GM19467 (cell line): ENCODE measurements at regions not wholly inside any gene's neighbourhood (a gene's known extent, or its start where the extent isn't known, plus 50 kb on each side); places are given as distances from the start of the nearest gene placed in this dataset.
"Not testable (repeated sequence)": the region's sequence is repeated elsewhere in the genome, so short reads cannot be mapped to it uniquely, and the experiment has no call there.

Experiments
- ATAC-seq: cut with Tn5 transposase; IDR thresholded peaks from one replicate; pipeline ENCODE4 v1.9.1; 2021; ENCODE audit warnings: mild to moderate bottlenecking, moderate library complexity; ENCODE audit not compliant: unreplicated experiment

- ATAC-seq: no peak
Observed at GRCh38 chr6:92737983-92738382, 681.4 kb downstream of the EPHA7 start.

GRCh38 chr6:92723390-92723931 is 695.9 kb downstream of the EPHA7 start:
- ATAC-seq: no peak

- ATAC-seq: no peak
Observed at GRCh38 chr6:92719773-92720172, 699.6 kb downstream of the EPHA7 start.

- no peak for ATAC-seq
Observed at GRCh38 chr6:92716638-92717037, 702.7 kb downstream of the EPHA7 start.

GRCh38 chr6:92715991-92716390 is 703.4 kb downstream of the EPHA7 start:
- no peak for ATAC-seq

GRCh38 chr6:92714346-92714745 is 705.0 kb downstream of the EPHA7 start:
- no peak for ATAC-seq

GRCh38 chr6:92710048-92710447 is 709.3 kb downstream of the EPHA7 start:
- ATAC-seq: peak; percentile 71

GRCh38 chr6:92708945-92709344 is 710.4 kb downstream of the EPHA7 start:
- no peak for ATAC-seq

- no peak for ATAC-seq
Observed at GRCh38 chr6:92708270-92708669, 711.1 kb downstream of the EPHA7 start.

- no peak for ATAC-seq
Observed at GRCh38 chr6:92706976-92707375, 712.4 kb downstream of the EPHA7 start.

GRCh38 chr6:92701425-92702096 is 717.8 kb downstream of the EPHA7 start:
- ATAC-seq: no peak

GRCh38 chr6:92700411-92700810 is 718.9 kb downstream of the EPHA7 start:
- no peak for ATAC-seq

- no peak for ATAC-seq
Observed at GRCh38 chr6:92690997-92691599, 728.3 kb downstream of the EPHA7 start.

GRCh38 chr6:92688342-92688741 is 731.0 kb downstream of the EPHA7 start:
- no peak for ATAC-seq

- no peak for ATAC-seq
Observed at GRCh38 chr6:92687278-92687677, 732.1 kb downstream of the EPHA7 start.

- ATAC-seq: no peak
Observed at GRCh38 chr6:92684386-92684785, 735.0 kb downstream of the EPHA7 start.

GRCh38 chr6:92683748-92684147 is 735.6 kb downstream of the EPHA7 start:
- no peak for ATAC-seq

GRCh38 chr6:92682516-92683398 is 736.6 kb downstream of the EPHA7 start:
- no peak for ATAC-seq

- no peak for ATAC-seq
Observed at GRCh38 chr6:92681401-92681800, 738.0 kb downstream of the EPHA7 start.

- ATAC-seq: not testable (repeated sequence)
Observed at GRCh38 chr6:92671462-92671861, 747.9 kb downstream of the EPHA7 start.

GRCh38 chr6:92667843-92668242 is 751.5 kb downstream of the EPHA7 start:
- ATAC-seq: no peak
